AG08396 (cell line): ENCODE measurements at regions not wholly inside any gene's neighbourhood (a gene's known extent, or its start where the extent isn't known, plus 50 kb on each side); places are given as distances from the start of the nearest gene placed in this dataset.
A peak's percentile ranks its signal among the peaks of the same experiment; 100 is the strongest.
"Not testable (repeated sequence)": the region's sequence is repeated elsewhere in the genome, so short reads cannot be mapped to it uniquely, and the experiment has no call there.

Experiments
- DNase-seq: peaks from one replicate; pipeline ENCODE4 v3.0.0; 2012; ENCODE audit warnings: low spot score, mixed read lengths

GRCh38 chr2:211144078-211144477 lies 587.7 kb downstream of the CPS1 start:
- DNase-seq: no peak

DNA sequence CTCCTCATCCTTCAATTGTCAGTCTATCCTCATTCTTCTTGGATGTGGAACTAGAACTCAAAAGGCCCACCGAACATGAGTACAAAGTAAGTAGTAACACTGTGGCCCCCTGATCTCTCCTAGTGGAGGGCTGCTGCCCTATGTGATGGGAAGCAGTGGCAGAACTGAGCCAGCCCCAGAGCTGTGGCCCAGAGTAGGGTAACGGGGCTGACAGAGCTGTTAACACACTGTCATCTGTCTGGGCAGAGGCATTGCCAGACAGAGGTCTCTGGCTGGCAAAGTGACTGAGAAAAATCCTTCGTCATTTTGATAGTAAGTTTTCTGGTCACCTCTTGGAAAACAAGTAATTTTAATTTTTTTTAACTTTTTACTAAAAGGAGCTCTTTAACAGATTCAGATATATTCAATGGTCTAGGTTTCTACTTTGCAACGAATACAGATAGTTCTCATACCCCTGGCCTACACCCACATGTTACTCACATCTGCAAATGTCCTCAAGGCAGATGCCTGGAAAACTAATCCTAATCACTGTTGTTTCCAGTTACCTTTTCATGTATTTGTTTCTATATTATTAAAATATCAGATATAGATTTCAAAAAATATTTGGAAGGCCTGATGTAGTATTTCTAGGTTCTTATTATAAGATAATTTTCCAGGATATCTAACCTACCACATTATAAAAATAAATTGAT lies 588.7 kb downstream of the CPS1 start:
- DNase-seq: no peak

DNA sequence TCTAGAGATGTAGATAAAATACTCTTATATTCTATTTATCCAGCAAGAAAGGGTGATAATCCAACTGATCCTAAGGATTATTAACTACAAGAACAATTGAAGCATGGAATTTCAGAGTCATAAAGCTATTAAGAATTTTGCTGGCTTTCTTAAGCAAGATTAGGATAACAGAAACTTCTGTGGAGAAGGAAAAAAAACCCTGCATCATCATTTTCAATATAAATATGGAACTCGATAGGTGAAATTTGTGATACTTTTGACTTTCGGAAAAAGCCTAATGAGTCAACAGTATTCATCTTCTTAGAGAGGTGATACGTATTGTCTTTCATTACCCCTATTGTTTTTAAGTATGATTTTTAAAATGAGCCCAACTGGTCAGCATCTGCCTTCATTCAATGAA lies 593.3 kb downstream of the CPS1 start:
- no peak for DNase-seq

- no peak for DNase-seq
Observed at GRCh38 chr2:211157211-211157610, 600.8 kb downstream of the CPS1 start.

GRCh38 chr2:211157856-211158463 lies 601.6 kb downstream of the CPS1 start:
- peak; percentile 9 for DNase-seq

- no peak for DNase-seq
Observed at GRCh38 chr2:211159972-211160371, 603.6 kb downstream of the CPS1 start.

GRCh38 chr2:211161236-211161635 lies 604.8 kb downstream of the CPS1 start:
- DNase-seq: no peak

GRCh38 chr2:211162911-211163310 lies 606.5 kb downstream of the CPS1 start:
- no peak for DNase-seq

DNA sequence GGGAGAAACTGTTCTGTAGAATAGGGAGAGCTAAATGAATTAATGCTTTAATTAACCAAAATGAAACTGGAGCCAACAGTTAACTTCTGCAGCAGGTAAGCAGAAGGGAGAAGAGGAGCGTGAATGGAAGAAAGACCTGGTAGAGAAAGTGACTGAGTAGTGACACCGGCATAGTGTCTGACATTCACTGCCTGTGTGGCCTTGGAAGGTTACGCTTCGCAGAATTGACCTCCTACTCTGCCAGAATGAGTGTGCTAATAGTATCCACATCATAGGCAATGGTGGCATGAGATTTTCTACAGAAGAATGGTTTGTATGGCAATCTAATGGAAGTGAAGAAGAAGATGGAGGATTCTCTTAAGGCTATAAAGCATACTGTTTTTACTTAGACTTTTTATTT lies 614.4 kb downstream of the CPS1 start:
- DNase-seq: no peak

DNA sequence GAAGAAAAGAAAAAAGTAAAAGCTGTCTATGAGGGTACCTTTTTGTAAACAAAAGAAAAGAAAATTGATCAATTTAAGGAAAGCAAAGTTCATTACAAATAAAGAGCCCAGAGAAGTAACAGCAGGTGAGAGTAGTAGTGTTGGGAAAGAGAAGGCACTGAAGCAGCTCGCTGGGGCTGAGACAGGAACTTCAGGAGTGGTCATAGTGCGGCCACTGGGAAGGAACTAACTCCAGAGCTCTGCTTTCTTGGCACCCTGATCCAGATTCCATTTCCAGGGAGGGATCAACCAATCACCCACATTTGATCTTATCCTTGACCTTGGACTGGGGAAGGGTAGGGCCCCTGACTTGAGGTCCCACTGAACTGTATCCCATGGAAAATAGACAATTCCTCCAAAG lies 617.6 kb downstream of the CPS1 start:
- DNase-seq: no peak

DNA sequence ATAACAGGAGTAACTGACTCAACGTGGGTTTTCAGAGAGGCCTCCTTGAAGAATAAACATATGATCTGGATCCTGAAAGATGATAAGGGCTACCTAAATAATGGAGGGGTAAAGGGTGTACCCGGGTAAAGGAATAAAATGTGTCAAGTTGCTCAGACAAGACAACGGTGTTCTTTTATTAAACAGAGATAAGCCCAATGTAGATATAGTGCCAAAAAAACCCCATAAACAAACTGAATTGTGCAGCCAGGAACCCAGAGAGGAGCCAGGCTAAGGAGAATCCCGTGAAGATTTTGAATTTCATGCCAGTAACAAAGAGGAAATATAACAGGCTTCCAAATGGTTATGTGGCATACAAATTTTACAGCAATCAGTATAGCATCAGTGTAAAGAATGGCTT lies 618.2 kb downstream of the CPS1 start:
- no peak for DNase-seq

GRCh38 chr2:211175956-211176355 lies 619.6 kb downstream of the CPS1 start:
- DNase-seq: no peak

DNA sequence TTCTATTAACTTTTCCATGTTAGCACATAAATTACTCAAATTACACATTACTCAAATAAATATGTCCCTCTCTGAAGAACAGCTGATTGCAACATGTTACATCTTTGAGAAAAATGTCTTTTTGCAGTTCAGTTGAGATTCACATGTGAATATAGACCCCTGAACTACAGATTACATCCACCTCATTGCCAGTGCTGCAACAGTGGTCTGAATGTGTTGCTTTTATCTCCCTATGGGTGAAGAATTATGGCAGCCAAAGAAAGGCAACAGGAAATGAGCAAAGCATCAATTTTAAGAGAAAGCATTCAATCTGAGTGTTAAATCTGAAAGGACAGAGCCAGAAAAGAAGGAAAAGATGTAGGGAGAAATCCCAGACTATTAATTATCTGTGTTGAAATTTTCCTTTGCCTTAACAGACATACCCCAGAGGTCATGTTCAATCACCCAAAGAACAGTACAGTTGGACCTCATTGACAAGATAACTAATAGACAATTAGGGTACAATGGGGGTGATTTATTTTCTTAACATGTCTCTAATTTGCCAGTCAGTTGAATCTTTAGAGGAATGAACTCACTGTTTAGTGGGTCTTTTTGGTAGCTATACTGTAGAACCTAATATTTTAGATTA lies 620.2 kb downstream of the CPS1 start:
- no peak for DNase-seq

DNA sequence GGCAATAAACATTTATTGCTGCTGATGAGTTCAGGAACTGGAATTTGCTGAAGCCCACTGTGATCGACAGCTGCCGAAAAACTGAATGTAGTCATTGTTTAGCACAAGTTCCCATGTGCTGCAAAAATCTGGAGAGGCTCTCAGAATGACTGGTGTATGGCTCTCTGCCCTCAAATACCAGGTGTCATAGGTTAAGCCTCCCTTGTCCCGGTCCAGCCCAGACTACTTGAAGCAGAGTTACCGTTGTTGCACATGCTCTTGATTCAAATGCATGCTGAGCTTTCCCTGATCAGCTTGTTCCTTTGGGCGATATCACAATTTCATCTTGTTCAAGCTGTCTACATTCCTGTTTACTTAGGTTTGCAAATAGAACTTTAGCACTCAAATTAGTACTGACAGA lies 625.2 kb downstream of the CPS1 start:
- DNase-seq: no peak

GRCh38 chr2:211187602-211188001 lies 631.2 kb downstream of the CPS1 start:
- no peak for DNase-seq

DNA sequence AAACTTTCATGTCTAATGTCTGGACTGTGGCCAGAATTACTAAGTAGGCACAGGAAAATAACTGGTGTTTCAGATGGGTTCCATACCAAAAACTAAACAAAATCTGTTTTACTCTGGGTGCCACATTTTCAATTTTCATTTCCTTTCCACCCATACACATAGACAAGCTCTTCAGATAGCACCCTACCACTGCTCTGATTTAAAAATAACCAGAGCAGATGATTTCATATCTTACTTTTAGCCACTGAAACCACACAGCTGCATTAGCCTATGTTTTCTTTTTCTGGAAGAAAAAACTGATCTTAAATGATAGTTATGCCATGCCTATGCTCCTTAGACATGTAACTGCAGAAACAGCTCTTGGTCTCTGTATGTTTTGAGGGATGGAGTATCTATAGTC lies 647.6 kb downstream of the CPS1 start:
- no peak for DNase-seq

- DNase-seq: no peak
Observed at GRCh38 chr2:211204456-211204855, 648.1 kb downstream of the CPS1 start.

- no peak for DNase-seq
Observed at GRCh38 chr2:211204902-211205301, 648.5 kb downstream of the CPS1 start.

- DNase-seq: no peak
Observed at GRCh38 chr2:211205358-211205757, 649.0 kb downstream of the CPS1 start.

- no peak for DNase-seq
Observed at GRCh38 chr2:211205836-211206235, 649.4 kb downstream of the CPS1 start.

DNA sequence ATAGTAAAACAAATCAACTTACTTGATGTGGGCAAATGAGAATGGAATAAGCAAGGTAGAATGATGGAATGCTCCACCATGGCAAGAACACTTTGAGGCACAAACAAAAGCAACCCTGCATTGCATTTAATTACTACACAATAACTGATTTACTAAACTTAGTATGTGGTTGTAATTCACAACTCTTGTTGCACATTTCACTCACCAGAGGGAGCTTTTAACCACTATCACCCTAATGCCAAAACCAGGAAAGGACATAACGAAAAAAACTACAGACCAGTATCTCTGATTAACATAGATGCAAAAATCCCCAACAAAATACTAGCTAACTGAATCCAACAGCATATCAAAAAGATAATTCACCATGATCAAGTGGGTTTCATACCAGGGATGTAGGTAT lies 659.8 kb downstream of the CPS1 start:
- DNase-seq: no peak

DNA sequence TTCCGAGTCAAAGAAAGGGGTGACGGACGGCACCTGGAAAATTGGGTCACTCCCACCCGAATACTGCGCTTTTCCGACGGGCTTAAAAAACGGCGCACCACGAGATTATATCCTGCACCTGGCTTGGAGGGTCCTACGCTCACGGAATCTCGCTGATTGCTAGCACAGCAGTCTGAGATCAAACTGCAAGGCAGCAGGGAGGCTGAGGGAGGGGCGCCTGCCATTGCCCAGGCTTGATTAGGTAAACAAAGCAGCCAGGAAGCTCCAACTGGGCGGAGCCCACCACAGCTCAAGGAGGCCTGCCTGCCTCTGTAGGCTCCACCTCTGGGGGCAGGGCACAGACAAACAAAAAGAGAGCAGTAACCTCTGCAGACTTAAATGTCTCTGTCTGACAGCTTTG lies 663.1 kb downstream of the CPS1 start:
- DNase-seq: not testable (repeated sequence)

GRCh38 chr2:211225784-211226183 lies 669.4 kb downstream of the CPS1 start:
- DNase-seq: no peak

- DNase-seq: no peak
Observed at GRCh38 chr2:211228559-211228958, 672.2 kb downstream of the CPS1 start.
